Stomach (tissue), 8 donors: ENCODE measurements at regions not wholly inside any gene's neighbourhood (a gene's known extent, or its start where the extent isn't known, plus 50 kb on each side); places are given as distances from the start of the nearest gene placed in this dataset.

Source experiments
- DNase-seq, 2 donors: peaks; one replicate each; pipeline versions ENCODE4 v3.0.0 to v3.0.0-alpha.2; 2013 to 2019
- H3K27ac ChIP-seq, 5 donors: fragments of 200-600 bp in 4 of 5; sonication (generic) in 4 of 5; one replicate each; pipeline ENCODE4 v1.5.1; 2013 to 2019; ENCODE audit warnings: mild to moderate bottlenecking in 1 of 5, moderate library complexity in 1 of 5
- H3K27me3 ChIP-seq, 3 donors: fragments of 200-600 bp; sonication (generic); one replicate each; pipeline ENCODE4 v1.5.1; 2017 to 2019; ENCODE audit warnings: mixed run types in 1 of 3
- H3K36me3 ChIP-seq, 4 donors: fragments of 200-600 bp; sonication (generic); 1 replicate in 3 of 4; 2 replicates in 1 of 4; pipeline ENCODE4 v1.5.1; 2016 to 2019
- H3K4me1 ChIP-seq, 4 donors: fragments of 200-600 bp; sonication (generic); one replicate each; pipeline ENCODE4 v1.5.1; 2016 to 2019
- H3K4me3 ChIP-seq, 4 donors: fragments of 200-600 bp; sonication (generic) in 3 of 4; one replicate each; pipeline ENCODE4 v1.5.1; 2016 to 2019; ENCODE audit warnings: mild to moderate bottlenecking in 1 of 4
- H3K9me3 ChIP-seq, 4 donors: fragments of 200-600 bp; sonication (generic); one replicate each; pipeline ENCODE4 v1.5.1; 2016 to 2019
- EP300 ChIP-seq: sonication (generic); formaldehyde crosslinking; IDR thresholded peaks from one replicate; pipeline ENCODE4 v1.6.1; 2017; ENCODE audit warnings: antibody characterized with exemption
- POLR2A ChIP-seq, 4 donors: fragments of 450-650 bp; IDR thresholded peaks; one replicate each; pipeline ENCODE4 v1.6.1; 2016; ENCODE audit warnings: antibody characterized with exemption in 4 of 4, control low read depth in 2 of 4, mild to moderate bottlenecking in 1 of 4, moderate library complexity in 1 of 4
- POLR2AphosphoS5 ChIP-seq, 3 donors: sonication (generic); formaldehyde crosslinking; IDR thresholded peaks; one replicate each; pipeline ENCODE4 v1.6.1; 2016; ENCODE audit warnings: antibody characterized with exemption in 3 of 3
- WGBS, 5 donors: extraction: QIAGEN DNeasy Blood & Tissue Kit in 3 of 5; methylation state at CpG; one replicate each; pipeline versions ENCODE4 v1.1.5 to v1.1.7; 2013 to 2018; 5-methylcytosine and 5-hydroxymethylcytosine counted together
- intact Hi-C: fragments of 100-400 bp; cut with DNase I; formaldehyde crosslinking; loops from one replicate; pipeline ENCODE4 v1.15.1; 2023; ENCODE audit warnings: low total_unique reads
- TF ChIP-seq, protein P1 (sequence below), 7 experiments: fragments of 450-650 bp in 4 of 7; fragments of 200-600 bp in 3 of 7; sonication (generic) in 3 of 7; IDR thresholded peaks; one replicate each; pipeline ENCODE4 v1.5.1; 2016 to 2019; ENCODE audit warnings: antibody characterized with exemption in 7 of 7, control low read depth in 2 of 7, mild to moderate bottlenecking in 1 of 7
- donor health status: healthy with polysubstance abuse.
- donor health status: Bipolar disorder and iron deficiency.
- donor health status: healthy.

DNA sequence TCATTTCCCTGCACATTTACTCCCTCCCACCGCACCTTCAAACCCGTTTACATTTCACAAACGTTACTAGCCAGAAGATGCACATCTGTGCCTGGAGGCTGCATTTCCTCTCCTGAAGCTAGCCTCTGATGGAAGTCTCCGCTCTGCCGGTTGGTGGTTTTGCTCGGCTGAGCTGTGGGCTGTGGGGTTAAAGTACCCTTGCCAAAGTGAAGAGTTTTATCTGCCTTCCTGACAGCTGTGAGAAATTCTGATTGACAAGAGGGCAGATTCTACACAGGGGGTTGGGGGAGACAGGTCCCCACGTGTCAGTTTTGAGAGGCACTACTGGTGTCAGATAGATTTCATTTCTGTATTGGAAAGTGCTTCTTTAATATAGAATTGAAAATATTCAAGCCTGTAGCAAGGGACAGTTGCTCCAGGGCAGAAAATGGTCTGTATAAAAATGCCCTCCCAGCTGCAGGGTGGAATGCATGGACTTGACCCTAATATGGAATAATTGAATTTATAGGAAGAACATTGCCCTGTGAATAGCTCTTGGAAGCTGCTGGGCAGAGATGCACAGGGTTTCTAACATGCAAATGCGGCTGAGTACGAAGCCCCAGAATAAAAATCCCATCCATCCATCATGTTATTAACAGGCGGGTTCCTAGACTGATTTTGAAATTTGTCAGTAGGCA lies 201.1 kb upstream of the RGMA start:
- Histone ChIP-seq H3K27ac (no peak overlapping the region), H3K9me3 (no peaks in the 10 kb centered on the region), H3K36me3 (no peaks in the 10 kb centered on the region), H3K27me3 (no peaks in the 10 kb centered on the region), H3K4me1 (no peaks in the 10 kb centered on the region), H3K4me3 (no peak overlapping the region)
- TF ChIP-seq, protein P1, sequence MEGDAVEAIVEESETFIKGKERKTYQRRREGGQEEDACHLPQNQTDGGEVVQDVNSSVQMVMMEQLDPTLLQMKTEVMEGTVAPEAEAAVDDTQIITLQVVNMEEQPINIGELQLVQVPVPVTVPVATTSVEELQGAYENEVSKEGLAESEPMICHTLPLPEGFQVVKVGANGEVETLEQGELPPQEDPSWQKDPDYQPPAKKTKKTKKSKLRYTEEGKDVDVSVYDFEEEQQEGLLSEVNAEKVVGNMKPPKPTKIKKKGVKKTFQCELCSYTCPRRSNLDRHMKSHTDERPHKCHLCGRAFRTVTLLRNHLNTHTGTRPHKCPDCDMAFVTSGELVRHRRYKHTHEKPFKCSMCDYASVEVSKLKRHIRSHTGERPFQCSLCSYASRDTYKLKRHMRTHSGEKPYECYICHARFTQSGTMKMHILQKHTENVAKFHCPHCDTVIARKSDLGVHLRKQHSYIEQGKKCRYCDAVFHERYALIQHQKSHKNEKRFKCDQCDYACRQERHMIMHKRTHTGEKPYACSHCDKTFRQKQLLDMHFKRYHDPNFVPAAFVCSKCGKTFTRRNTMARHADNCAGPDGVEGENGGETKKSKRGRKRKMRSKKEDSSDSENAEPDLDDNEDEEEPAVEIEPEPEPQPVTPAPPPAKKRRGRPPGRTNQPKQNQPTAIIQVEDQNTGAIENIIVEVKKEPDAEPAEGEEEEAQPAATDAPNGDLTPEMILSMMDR (IDR thresholded peaks at IDR 0.05): no peak
- TF ChIP-seq EP300: no peak
- no peak for TF ChIP-seq POLR2A (IDR thresholded peaks at IDR 0.05)
- TF ChIP-seq POLR2AphosphoS5 (IDR thresholded peaks at IDR 0.05): no peak
- DNase-seq: no peak
- intact Hi-C loops: no loop called here
- WGBS, 5 donors: 50 to 60% (median 57%) methylated on average over 10 of the region's 10 CpGs

DNA sequence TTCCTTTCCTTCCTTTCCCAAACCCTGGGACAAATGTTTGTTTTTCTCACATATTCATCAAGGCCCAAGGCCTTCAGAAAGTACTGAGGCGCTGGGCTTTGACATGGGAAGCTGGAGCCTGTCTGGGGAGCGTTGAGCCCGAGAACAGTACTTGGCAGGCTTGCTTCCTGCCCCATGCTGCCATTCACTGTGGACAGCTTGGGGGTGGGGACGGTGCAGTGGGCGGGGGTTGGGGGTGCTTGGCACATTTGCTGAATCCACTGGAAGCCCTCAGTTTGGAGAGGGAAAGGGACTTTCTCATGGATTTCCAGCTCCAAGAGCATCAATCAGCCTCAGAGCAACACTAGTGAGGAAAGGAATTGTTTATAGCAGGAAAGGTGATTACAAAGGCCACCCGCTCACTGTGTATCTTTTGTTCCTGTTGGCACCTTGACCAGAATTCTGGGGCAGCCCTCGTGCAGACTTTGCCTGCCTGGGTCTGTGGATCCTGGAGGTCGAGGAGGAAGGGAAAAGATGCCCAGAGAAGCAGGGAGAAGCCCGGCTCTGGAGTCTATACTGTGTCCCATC lies 199.8 kb upstream of the RGMA start:
- no peaks in the 10 kb centered on the region for H3K9me3 ChIP-seq
- no peak overlapping the region for H3K4me3 ChIP-seq
- no peaks in the 10 kb centered on the region for H3K36me3 ChIP-seq
- no peak overlapping the region for H3K27ac ChIP-seq
- no peaks in the 10 kb centered on the region for H3K4me1 ChIP-seq
- peak in 1 of 2 donors; percentile 47 for DNase-seq
- H3K27me3 ChIP-seq: no peaks in the 10 kb centered on the region
- 52 to 64% (median 54%) methylated on average over 6 to 9 of the region's 9 CpGs for WGBS, 5 donors
- intact Hi-C loops: no loop called here
- TF ChIP-seq, protein P1 (IDR thresholded peaks at IDR 0.05): no peak
- TF ChIP-seq POLR2A (IDR thresholded peaks at IDR 0.05) (no peak), EP300 (no peak), POLR2AphosphoS5 (IDR thresholded peaks at IDR 0.05) (no peak)

DNA sequence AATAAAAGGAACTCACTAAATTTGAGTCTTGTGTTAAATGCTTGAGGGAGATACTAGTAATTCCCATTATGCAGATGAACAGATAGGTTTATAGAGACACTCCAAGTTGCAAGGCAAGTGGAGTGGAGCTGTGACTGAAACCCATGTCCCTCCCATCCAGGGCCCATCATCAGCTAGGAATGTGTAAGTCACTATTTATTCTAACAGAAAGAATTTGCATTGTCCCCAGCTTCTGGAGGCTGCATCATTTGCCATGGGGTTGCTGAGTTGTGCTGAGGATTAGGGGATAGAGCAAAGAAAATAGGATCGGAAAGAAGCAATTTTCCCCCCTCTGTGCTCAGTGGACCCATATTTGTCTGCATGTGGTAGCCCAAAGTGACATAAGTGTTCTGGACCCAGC lies 197.4 kb upstream of the RGMA start:
- no peak for DNase-seq
- WGBS, 5 donors: 65 to 100% (median 93%) methylated on average over 1 of the region's 1 CpG

GRCh38 chr15:93283854-93284253 lies 194.8 kb upstream of the RGMA start:
- DNase-seq: no peak
- peaks cover 6 to 12% (median 8%) of the 10 kb centered on the region in 4 donors for H3K4me1 ChIP-seq
- no peak overlapping the region for H3K27ac ChIP-seq
- no peak overlapping the region for H3K4me3 ChIP-seq
- TF ChIP-seq POLR2A (IDR thresholded peaks at IDR 0.05) (no peak), POLR2AphosphoS5 (IDR thresholded peaks at IDR 0.05) (no peak), EP300 (no peak)
- TF ChIP-seq, protein P1 (IDR thresholded peaks at IDR 0.05): no peak
- H3K36me3 ChIP-seq: no peaks in the 10 kb centered on the region
- peaks cover 0 to 5% (median 0%) of the 10 kb centered on the region in 3 donors for H3K27me3 ChIP-seq
- intact Hi-C loops: no loop called here
- WGBS, 5 donors: 46 to 66% (median 59%) methylated on average over 4 of the region's 4 CpGs
- H3K9me3 ChIP-seq: no peaks in the 10 kb centered on the region

More for the DNA sequence above, 197.4 kb upstream of the RGMA start:
- Histone ChIP-seq H3K4me3 (no peak overlapping the region), H3K4me1 (no peaks in the 10 kb centered on the region), H3K36me3 (no peaks in the 10 kb centered on the region), H3K9me3 (no peaks in the 10 kb centered on the region), H3K27ac (no peak overlapping the region), H3K27me3 (no peaks in the 10 kb centered on the region)
- TF ChIP-seq POLR2A (IDR thresholded peaks at IDR 0.05): no peak
- no peak for TF ChIP-seq EP300
- intact Hi-C loops: no loop called here

DNA sequence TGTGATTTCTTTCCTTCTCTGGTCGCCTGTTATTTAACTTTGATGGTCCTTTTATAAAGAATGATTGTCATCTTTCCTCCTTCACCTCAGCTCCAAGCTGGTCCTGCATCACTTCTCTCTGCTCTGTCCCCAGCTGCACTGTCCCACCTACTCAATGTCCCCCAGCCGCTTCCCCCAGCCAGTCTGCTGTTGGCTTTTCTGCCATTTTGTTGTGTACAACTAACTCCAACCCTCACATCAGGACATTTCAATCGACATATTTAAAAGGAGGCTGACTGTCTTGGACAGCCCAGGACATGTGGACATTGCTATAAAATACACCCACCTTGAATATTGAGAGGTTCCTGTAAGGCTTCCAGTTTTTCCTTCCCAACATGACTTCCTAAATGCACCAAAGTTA lies 193.8 kb upstream of the RGMA start:
- Histone ChIP-seq H3K4me3 (no peak overlapping the region), H3K36me3 (no peaks in the 10 kb centered on the region), H3K27ac (no peak overlapping the region), H3K9me3 (no peaks in the 10 kb centered on the region), H3K27me3 (peaks cover 0 to 5% (median 0%) of the 10 kb centered on the region in 3 donors), H3K4me1 (peaks cover 6 to 12% (median 8%) of the 10 kb centered on the region in 4 donors)
- TF ChIP-seq POLR2A (IDR thresholded peaks at IDR 0.05) (no peak), EP300 (no peak), POLR2AphosphoS5 (IDR thresholded peaks at IDR 0.05) (no peak)
- TF ChIP-seq, protein P1 (IDR thresholded peaks at IDR 0.05): no peak
- intact Hi-C loops: no loop called here
- WGBS, 5 donors: 87 to 94% (median 91%) methylated on average over 3 of the region's 3 CpGs
- no peak for DNase-seq
